H9 (cell line): ENCODE measurements at regions not wholly inside any gene's neighbourhood (a gene's known extent, or its start where the extent isn't known, plus 50 kb on each side); places are given as distances from the start of the nearest gene placed in this dataset.

Source experiments
- DNase-seq: peaks from one replicate; pipeline ENCODE4 v3.0.0-alpha.2; 2017
- H2AFZ ChIP-seq: one replicate; pipeline ENCODE4 v1.6.1; 2013; ENCODE audit warnings: mild to moderate bottlenecking, low read length, control low read depth, moderate library complexity
- H2AK5ac ChIP-seq: 2 replicates; pipeline ENCODE4 v1.6.1; 2013; ENCODE audit warnings: low read length, control low read depth, mixed read lengths; ENCODE audit not compliant: insufficient read length
- H2BK120ac ChIP-seq: one replicate; pipeline ENCODE4 v1.6.1; 2013; ENCODE audit warnings: low read depth, mild to moderate bottlenecking, low read length, control low read depth, inconsistent platforms; ENCODE audit not compliant: poor library complexity, severe bottlenecking
- H2BK12ac ChIP-seq: 2 replicates; pipeline ENCODE4 v1.6.1; 2013; ENCODE audit warnings: low read length, control low read depth, mixed read lengths, low read depth; ENCODE audit not compliant: insufficient read length
- H2BK15ac ChIP-seq: 2 replicates; pipeline ENCODE4 v1.6.1; 2013; ENCODE audit warnings: low read depth, low read length, control low read depth
- H2BK20ac ChIP-seq: one replicate; pipeline ENCODE4 v1.6.1; 2013; ENCODE audit warnings: low read depth, mild to moderate bottlenecking, low read length, control low read depth, inconsistent platforms; ENCODE audit not compliant: poor library complexity, severe bottlenecking
- H2BK5ac ChIP-seq: 2 replicates; pipeline ENCODE4 v1.6.1; 2013; ENCODE audit warnings: low read length, control low read depth, mixed read lengths; ENCODE audit not compliant: insufficient read length
- H3K14ac ChIP-seq: 2 replicates; pipeline ENCODE4 v1.6.1; 2013; ENCODE audit warnings: low read length, control low read depth; ENCODE audit not compliant: insufficient read depth
- H3K18ac ChIP-seq: 2 replicates; pipeline ENCODE4 v1.6.1; 2013; ENCODE audit warnings: low read depth, mild to moderate bottlenecking, mixed read lengths, low read length, control low read depth; ENCODE audit not compliant: insufficient read length
- H3K23ac ChIP-seq: 2 replicates; pipeline ENCODE4 v1.6.1; 2013; ENCODE audit warnings: low read length, control low read depth, mixed read lengths, low read depth; ENCODE audit not compliant: insufficient read length
- H3K23me2 ChIP-seq: 2 replicates; pipeline ENCODE4 v1.6.1; 2013; ENCODE audit warnings: low read depth, mild to moderate bottlenecking, mixed read lengths, low read length, control low read depth; ENCODE audit not compliant: insufficient read length, poor library complexity, severe bottlenecking
- H3K27ac ChIP-seq: 2 replicates; pipeline ENCODE4 v1.5.1; 2013; ENCODE audit warnings: low read length, control low read depth, mixed read lengths, low read depth; ENCODE audit not compliant: insufficient read length
- H3K27me3 ChIP-seq: 2 replicates; pipeline ENCODE4 v1.6.1; 2013; ENCODE audit warnings: low read length, control low read depth, inconsistent platforms; ENCODE audit not compliant: insufficient read depth
- H3K4ac ChIP-seq: 2 replicates; pipeline ENCODE4 v1.6.1; 2013; ENCODE audit warnings: low read depth, mild to moderate bottlenecking, control low read depth, inconsistent platforms, low read length, moderate library complexity
- H3K4me1 ChIP-seq: 2 replicates; pipeline ENCODE4 v1.6.1; 2013; ENCODE audit warnings: low read length, control low read depth, inconsistent platforms; ENCODE audit not compliant: insufficient read depth
- H3K4me2 ChIP-seq: 2 replicates; pipeline ENCODE4 v1.6.1; 2013; ENCODE audit warnings: low read length, control low read depth, mixed read lengths; ENCODE audit not compliant: insufficient read length, insufficient read depth
- H3K56ac ChIP-seq: 2 replicates; pipeline ENCODE4 v1.6.1; 2013; ENCODE audit warnings: low read depth, mild to moderate bottlenecking, mixed read lengths, low read length, control low read depth; ENCODE audit not compliant: insufficient read length
- H3K79me1 ChIP-seq: 2 replicates; pipeline ENCODE4 v1.6.1; 2013; ENCODE audit warnings: low read depth, mild to moderate bottlenecking, moderate library complexity, low read length, control low read depth, inconsistent platforms; ENCODE audit not compliant: insufficient read depth, poor library complexity, severe bottlenecking
- H3K79me2 ChIP-seq: 2 replicates; pipeline ENCODE4 v1.6.1; 2013; ENCODE audit warnings: low read length, control low read depth, inconsistent platforms; ENCODE audit not compliant: insufficient read depth
- H3K9ac ChIP-seq: 2 replicates; pipeline ENCODE4 v1.6.1; 2013; ENCODE audit warnings: low read length, control low read depth, mixed read lengths; ENCODE audit not compliant: insufficient read length; ENCODE audit errors: extremely low read depth
- H3K9me3 ChIP-seq: one replicate; pipeline ENCODE4 v1.6.1; 2013; ENCODE audit warnings: low read depth, low read length, inconsistent platforms; ENCODE audit not compliant: control insufficient read depth
- H3T11ph ChIP-seq: one replicate; pipeline ENCODE4 v1.6.1; 2013; ENCODE audit warnings: mild to moderate bottlenecking, low read length, control low read depth, inconsistent platforms
- H4K20me1 ChIP-seq: one replicate; pipeline ENCODE4 v1.6.1; 2013; ENCODE audit not compliant: control insufficient read depth, insufficient read length, insufficient read depth
- H4K5ac ChIP-seq: 2 replicates; pipeline ENCODE4 v1.6.1; 2013; ENCODE audit warnings: low read depth, mild to moderate bottlenecking, mixed read lengths, low read length, control low read depth; ENCODE audit not compliant: insufficient read length
- H4K8ac ChIP-seq: replicated peaks from 2 replicates; pipeline ENCODE4 v1.6.1; 2013; ENCODE audit warnings: low read length, control low read depth, mixed read lengths, low read depth; ENCODE audit not compliant: insufficient read length
- H4K91ac ChIP-seq: 2 replicates; pipeline ENCODE4 v1.6.1; 2013; ENCODE audit warnings: low read depth, mild to moderate bottlenecking, moderate library complexity, mixed read lengths, low read length, control low read depth; ENCODE audit not compliant: insufficient read length
- H3K27ac Mint-ChIP-seq, 3 experiments: 2 replicates in 2 of 3; 3 replicates in 1 of 3; pipeline ENCODE4 v1.8.0; 2020 to 2021; ENCODE audit warnings: mixed read lengths in 3 of 3, mild to moderate bottlenecking in 1 of 3, moderate library complexity in 1 of 3
- H3K27me3 Mint-ChIP-seq: 2 replicates; pipeline ENCODE4 v1.8.0; 2021; ENCODE audit warnings: low read depth, mild to moderate bottlenecking, moderate library complexity, mixed read lengths
- H3K36me3 Mint-ChIP-seq, 3 experiments: 2 replicates in 2 of 3; 3 replicates in 1 of 3; pipeline ENCODE4 v1.8.0; 2020 to 2021; ENCODE audit warnings: low read depth in 3 of 3, mixed read lengths in 3 of 3; ENCODE audit not compliant: insufficient read depth in 1 of 3
- H3K4me1 Mint-ChIP-seq, 2 experiments: 2 replicates each; pipeline ENCODE4 v1.8.0; 2020; ENCODE audit warnings: mixed read lengths in 2 of 2
- H3K4me3 Mint-ChIP-seq, 2 experiments: 2 replicates in 1 of 2; 3 replicates in 1 of 2; pipeline ENCODE4 v1.8.0; 2020 to 2021; ENCODE audit warnings: mild to moderate bottlenecking in 2 of 2, mixed read lengths in 2 of 2, moderate library complexity in 1 of 2
- H3K9me3 Mint-ChIP-seq, 2 experiments: 2 replicates in 1 of 2; 3 replicates in 1 of 2; pipeline ENCODE4 v1.8.0; 2020; ENCODE audit warnings: mild to moderate bottlenecking in 2 of 2, mixed read lengths in 2 of 2, moderate library complexity in 1 of 2
- WGBS: extraction: QIAGEN DNeasy Blood & Tissue Kit; methylation state at CpG from one replicate; pipeline ENCODE4 v1.1.7; 2013; ENCODE audit warnings: missing lambda C conversion rate, low lambda C conversion rate, mixed read lengths; ENCODE audit not compliant: insufficient read length; ENCODE audit errors: extremely low coverage; 5-methylcytosine and 5-hydroxymethylcytosine counted together
- TF ChIP-seq, protein P1 (sequence below): fragments of 200-600 bp; sonication (generic); conservative IDR thresholded peaks from 3 replicates; pipeline ENCODE4 v1.8.0; 2021; ENCODE audit warnings: antibody characterized with exemption, mild to moderate bottlenecking

DNA sequence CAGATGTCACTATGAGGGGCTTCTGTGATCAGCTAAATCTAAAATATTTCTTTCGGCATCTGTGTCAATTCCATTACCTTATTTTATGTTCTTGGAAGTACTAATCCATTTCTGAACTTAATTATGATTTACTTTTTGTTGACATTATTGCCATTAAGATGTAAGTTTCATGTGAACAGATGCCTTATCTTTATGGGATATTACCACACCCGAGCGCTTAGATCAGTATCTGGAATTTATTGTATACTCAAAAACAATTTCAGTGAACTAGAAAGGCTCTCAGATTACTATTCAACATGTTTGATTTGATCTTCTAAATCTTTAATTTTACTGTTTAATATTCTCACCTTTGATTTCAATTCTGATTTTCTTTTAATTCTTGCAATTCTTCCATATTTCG, 567.7 kb upstream of the TLE4 start:
- no peak overlapping the region for H3T11ph ChIP-seq
- no peak overlapping the region for H3K14ac ChIP-seq
- Mint-ChIP-seq H3K27me3 (no peaks in the 10 kb centered on the region), H3K4me3 (no peak overlapping the region), H3K9me3 (no peaks in the 10 kb centered on the region), H3K36me3 (no peaks in the 10 kb centered on the region), H3K4me1 (no peaks in the 10 kb centered on the region), H3K27ac (no peak overlapping the region)
- no peak overlapping the region for H3K4ac ChIP-seq
- H2BK5ac ChIP-seq = no peak overlapping the region
- TF ChIP-seq, protein P1, sequence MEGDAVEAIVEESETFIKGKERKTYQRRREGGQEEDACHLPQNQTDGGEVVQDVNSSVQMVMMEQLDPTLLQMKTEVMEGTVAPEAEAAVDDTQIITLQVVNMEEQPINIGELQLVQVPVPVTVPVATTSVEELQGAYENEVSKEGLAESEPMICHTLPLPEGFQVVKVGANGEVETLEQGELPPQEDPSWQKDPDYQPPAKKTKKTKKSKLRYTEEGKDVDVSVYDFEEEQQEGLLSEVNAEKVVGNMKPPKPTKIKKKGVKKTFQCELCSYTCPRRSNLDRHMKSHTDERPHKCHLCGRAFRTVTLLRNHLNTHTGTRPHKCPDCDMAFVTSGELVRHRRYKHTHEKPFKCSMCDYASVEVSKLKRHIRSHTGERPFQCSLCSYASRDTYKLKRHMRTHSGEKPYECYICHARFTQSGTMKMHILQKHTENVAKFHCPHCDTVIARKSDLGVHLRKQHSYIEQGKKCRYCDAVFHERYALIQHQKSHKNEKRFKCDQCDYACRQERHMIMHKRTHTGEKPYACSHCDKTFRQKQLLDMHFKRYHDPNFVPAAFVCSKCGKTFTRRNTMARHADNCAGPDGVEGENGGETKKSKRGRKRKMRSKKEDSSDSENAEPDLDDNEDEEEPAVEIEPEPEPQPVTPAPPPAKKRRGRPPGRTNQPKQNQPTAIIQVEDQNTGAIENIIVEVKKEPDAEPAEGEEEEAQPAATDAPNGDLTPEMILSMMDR = no peak
- no peak overlapping the region for H3K56ac ChIP-seq
- H4K20me1 ChIP-seq = no peaks in the 10 kb centered on the region
- H3K9me3 ChIP-seq = no peaks in the 10 kb centered on the region
- no peak overlapping the region for H3K18ac ChIP-seq
- no peaks in the 10 kb centered on the region for H3K23me2 ChIP-seq
- H3K79me1 ChIP-seq = no peaks in the 10 kb centered on the region
- H4K8ac ChIP-seq = no peak overlapping the region
- H3K27me3 ChIP-seq = no peaks in the 10 kb centered on the region
- H2AK5ac ChIP-seq = no peak overlapping the region
- no peak overlapping the region for H4K5ac ChIP-seq
- no peak overlapping the region for H3K4me2 ChIP-seq
- no peak overlapping the region for H2BK20ac ChIP-seq
- no peak overlapping the region for H2BK12ac ChIP-seq
- H3K79me2 ChIP-seq = no peaks in the 10 kb centered on the region
- H4K91ac ChIP-seq = no peak overlapping the region
- H3K27ac ChIP-seq = no peak overlapping the region
- no peak overlapping the region for H2BK15ac ChIP-seq
- no peak overlapping the region for H2BK120ac ChIP-seq
- H3K4me1 ChIP-seq = no peaks in the 10 kb centered on the region
- WGBS = 100% methylated on average over 1 of the region's 4 CpGs
- H2AFZ ChIP-seq = no peak overlapping the region
- no peak for DNase-seq
- no peak overlapping the region for H3K9ac ChIP-seq
- H3K23ac ChIP-seq = no peak overlapping the region
